ENCODE measurements at regions not wholly inside any gene's neighbourhood (a gene's known extent, or its start where the extent isn't known, plus 50 kb on each side); places are given as distances from the start of the nearest gene placed in this dataset.
A peak's percentile ranks its signal among the peaks of the same experiment; 100 is the strongest.

GRCh38 chr13:107331359-107331758 lies 763.4 kb upstream of the ARGLU1 start:
- DNase-seq (ENCODE audit: low spot score) = no peak

- no peak for DNase-seq (ENCODE audit: low spot score)
Measured at GRCh38 chr13:107330484-107330883, 762.5 kb upstream of the ARGLU1 start.

GRCh38 chr13:107329991-107330390 lies 762.1 kb upstream of the ARGLU1 start:
- no peak for DNase-seq (ENCODE audit: low spot score)

GRCh38 chr13:107324416-107325204 lies 756.7 kb upstream of the ARGLU1 start:
- DNase-seq (ENCODE audit: low spot score) = no peak

- no peak for DNase-seq (ENCODE audit: low spot score)
Measured at GRCh38 chr13:107322228-107322627, 754.3 kb upstream of the ARGLU1 start.

- no peak for DNase-seq (ENCODE audit: low spot score)
Measured at GRCh38 chr13:107305178-107305577, 737.2 kb upstream of the ARGLU1 start.

DNA sequence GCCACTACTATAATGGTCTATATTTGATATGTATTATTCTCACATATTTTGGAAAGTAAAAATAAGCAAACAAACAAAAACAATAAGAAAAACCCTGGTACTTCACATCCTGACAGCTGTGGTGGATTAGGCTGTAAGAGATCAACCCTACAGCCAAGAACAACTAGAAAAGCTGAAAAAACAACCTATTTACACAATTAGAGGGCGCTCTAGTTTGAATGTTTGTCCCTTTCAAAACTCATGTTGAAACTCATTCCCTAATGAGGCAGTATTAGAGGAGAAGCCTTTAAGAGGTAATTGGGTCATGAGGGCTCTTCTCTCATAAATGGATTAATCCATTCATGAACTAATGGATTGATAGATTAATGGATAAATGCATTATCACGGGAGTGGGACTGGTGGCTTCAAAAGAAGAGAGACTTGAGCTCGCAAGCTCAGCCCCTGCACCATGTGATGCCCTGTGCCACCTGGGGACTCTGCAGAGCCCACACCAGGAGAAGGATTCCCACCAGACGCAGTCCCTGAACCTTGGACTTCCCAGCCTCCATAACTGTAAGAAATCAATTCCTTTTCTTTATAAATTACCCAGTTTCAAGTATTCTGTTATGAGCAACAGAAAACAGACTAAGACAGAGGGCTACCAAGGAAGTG lies 733.9 kb upstream of the ARGLU1 start:
- peak; percentile 10 for DNase-seq (ENCODE audit: low spot score)

DNA sequence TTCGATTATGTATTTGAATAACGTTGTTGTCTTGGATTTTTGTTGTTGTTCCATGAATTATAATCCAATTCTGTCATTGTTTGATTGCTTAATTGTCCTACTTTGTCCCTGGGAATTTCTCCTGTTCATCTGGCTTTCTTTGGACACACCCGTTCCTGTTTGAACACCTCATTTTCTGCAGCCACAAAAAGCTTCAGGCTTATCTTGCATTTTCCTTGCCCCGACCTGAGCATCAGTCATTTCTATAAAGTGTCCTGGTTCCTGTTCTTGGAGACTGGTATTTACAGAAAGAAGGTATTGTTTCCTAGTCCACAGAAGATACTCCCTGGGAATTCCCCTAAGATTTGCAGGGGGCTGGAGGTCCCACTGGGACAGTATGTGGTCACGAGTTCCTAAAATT lies 731.8 kb upstream of the ARGLU1 start:
- DNase-seq (ENCODE audit: low spot score) = no peak

DNA sequence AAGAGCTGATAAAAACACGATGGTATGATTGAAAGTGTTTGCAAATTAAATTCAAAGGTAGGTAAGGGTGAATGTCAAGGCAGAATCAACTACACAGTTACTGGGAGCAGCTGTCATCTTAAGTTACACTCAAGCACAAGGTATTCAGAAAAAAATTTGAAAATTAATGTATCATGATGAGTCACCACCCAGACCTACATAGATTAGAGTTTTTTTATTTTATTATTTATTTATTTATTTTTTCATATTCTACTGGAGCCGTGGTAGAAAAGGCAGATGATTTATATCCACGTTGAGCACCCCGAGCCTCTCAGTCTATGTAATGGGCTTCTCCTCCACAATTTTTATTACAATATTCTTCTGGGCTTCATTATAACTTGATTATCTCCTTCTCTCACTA lies 728.9 kb upstream of the ARGLU1 start:
- no peak for DNase-seq (ENCODE audit: low spot score)

DNA sequence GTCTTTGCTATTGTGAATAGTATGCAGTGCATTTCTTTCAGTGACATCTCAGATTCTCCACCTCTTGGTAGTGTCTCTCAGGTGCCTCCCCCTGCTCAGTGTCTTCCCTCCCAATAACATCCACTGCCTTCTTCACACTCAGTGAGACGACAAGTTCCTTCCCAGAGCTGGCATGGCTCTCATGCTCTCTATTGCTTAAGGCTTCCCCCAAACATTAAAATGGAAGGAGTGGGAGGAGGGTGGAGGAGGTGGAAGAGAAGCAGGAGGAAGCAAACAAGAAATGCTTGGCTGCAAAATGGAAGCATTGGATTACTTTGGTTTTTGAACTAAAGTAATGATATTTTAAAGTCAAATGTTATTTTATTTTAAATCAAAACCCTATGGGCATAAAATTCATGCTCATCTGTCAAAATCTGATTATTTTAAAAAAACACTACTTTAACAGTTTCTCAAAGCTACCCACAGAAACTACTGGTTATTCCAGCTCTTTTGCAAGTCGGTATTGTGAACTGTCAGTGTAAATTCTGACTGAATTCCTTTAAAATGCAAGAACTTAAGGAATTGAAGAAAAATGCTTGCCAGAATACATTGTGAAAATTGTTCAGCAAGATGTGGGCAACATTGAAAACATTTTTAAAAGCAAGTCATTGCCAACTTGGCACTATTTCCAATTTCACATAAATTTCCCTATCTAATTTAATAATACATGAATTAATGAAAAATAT lies 727.6 kb upstream of the ARGLU1 start:
- no peak for DNase-seq (ENCODE audit: low spot score)

DNA sequence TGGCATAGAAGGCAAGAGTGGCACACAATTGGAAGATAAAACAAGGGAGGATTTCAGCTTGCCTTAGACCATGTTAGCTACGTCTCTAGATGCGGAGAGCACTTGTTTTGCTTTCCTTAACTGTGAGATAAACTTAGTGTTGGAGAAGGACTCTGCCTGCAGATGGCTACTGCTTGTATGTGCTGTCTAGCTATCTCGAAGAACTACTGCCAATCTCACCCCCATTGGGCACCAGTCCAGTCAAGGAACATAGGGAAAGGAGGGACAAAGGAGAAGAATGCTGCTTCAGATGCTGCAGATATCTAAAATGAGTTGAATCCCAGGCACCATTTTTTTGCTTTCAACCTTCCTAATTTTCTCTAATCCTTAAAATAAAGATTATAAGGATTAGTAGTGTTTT lies 726.0 kb upstream of the ARGLU1 start:
- DNase-seq (ENCODE audit: low spot score) = no peak

DNA sequence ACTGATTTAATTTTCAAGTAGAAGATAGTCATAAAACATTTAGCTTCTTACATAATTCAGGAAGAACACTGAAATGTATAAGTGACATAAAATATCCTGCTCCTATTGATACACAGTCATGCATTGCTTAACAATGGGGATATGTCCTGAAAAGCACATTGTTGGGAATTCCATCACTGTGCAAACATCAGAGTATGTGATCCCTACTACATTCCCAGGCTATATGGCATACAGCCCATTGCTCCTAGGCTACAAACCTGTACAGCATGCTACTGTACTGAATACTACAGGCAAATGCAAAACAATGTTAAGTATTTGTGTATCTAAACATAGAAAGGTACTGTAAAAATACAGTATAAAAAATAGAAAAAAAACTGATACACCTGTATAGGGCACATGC lies 723.9 kb upstream of the ARGLU1 start:
- DNase-seq (ENCODE audit: low spot score) = no peak

DNA sequence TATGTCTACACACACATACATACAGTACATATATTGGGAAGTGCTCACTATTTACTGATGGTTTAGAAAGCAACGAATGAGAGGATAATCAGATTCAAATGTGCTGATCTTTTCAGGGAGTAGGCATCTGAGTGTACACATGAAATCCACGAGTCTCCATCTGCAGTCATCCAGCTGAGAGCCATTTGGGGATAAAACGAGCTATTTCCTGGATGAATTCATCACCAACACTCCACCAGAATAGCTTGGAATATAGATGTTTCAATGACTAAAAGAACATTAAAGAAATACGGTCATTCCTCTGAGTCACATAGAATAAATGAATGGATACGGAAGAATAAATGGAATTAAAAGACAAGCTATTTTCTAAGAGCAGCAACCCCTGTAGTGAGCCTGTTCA lies 721.6 kb upstream of the ARGLU1 start:
- no peak for DNase-seq (ENCODE audit: low spot score)

GRCh38 chr13:107284173-107284572 lies 716.2 kb upstream of the ARGLU1 start:
- DNase-seq (ENCODE audit: low spot score) = no peak

DNA sequence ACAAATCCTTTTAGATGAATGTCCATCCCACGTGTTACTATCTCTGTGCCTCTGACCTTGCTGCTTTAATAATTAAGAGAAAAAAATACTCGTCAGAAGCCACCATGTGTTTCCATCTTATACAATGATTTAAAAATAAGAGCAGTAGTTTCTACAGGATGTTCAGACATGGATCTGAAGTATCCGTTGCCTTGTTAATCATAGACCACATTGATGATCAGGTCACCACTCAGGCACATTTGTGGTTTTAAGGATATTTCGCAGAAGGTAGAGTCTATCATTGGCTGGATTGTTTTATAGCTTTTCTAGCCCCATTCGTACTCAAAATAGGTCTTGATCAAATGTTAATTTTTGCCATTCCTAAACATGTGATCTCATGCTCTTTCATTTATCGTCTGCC lies 710.0 kb upstream of the ARGLU1 start:
- DNase-seq (ENCODE audit: low spot score) = no peak

- no peak for DNase-seq (ENCODE audit: low spot score)
Measured at GRCh38 chr13:107276936-107277335, 709.0 kb upstream of the ARGLU1 start.

- DNase-seq (ENCODE audit: low spot score) = no peak
Measured at GRCh38 chr13:107275945-107276614, 708.1 kb upstream of the ARGLU1 start.

DNA sequence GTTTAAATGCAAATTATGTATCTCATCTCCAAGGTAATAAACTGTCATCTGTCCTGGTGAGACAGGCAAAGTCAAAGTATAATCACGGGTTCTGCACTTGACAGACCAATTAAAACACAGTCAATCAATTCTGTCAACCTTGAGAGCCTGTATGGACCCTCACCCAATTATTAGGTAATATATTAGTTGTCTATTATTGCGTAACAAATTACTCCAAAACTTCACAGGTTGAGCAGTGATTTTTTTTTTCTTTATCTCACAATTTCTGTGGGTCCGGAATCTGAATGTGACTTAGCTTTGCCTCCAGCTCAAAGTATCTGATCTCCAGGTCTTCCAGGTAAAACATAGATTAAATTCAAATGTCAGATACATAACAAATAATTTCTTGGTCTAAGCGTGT lies 707.4 kb upstream of the ARGLU1 start:
- no peak for DNase-seq (ENCODE audit: low spot score)

DNA sequence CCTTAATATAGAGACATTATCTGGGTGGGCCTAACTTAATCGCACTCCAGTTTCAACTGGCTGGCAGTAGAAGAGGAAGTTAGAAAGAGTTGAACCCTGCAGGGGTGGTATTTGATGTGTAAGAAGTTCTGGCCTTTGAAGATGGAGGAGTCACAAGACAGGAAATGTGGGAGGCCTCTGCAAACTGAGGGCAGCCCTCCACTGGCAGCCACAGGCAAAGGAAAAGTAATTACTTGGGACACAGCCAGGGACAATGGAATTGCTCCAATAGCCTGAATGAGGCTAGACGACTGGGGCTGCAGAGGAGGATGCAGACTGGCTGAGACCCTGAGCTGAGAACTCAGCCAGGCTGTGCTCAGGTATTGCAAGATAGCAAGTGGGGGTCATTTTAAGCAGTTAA lies 703.3 kb upstream of the ARGLU1 start:
- DNase-seq (ENCODE audit: low spot score) = peak; percentile 60

- DNase-seq (ENCODE audit: low spot score) = no peak
Measured at GRCh38 chr13:107266657-107267056, 698.7 kb upstream of the ARGLU1 start.

DNA sequence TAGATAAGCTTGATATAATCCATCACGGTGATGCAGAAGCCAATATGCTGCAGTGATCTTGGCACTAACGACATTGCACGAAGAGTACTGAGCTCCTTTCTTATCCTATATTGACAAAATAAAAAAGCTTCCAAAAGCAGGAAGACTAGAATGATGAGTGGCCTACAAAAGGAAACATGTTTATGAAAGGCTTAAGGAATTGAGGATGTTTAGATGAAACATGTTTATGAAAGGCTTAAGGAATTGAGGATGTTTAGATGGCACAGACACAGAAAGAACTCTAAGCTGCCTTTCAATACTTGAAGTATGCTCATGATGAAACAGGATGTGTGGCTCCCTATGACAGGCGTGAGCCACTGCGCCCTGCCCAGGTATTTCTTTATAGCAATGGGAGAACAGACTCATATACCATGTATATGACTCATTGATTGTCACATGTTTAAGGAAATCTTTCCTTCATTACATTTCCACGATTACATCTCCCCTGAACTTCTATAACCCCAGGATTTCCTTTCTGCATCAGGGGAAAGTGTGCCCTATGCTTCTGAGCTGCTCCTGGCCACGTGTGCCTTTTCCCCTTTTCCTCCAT lies 690.8 kb upstream of the ARGLU1 start:
- no peak for DNase-seq (ENCODE audit: low spot score)

- DNase-seq (ENCODE audit: low spot score) = no peak
Measured at GRCh38 chr13:107254392-107254791, 686.5 kb upstream of the ARGLU1 start.
